HFFc6 (cell line): ENCODE measurements at regions not wholly inside any gene's neighbourhood (a gene's known extent, or its start where the extent isn't known, plus 50 kb on each side); places are given as distances from the start of the nearest gene placed in this dataset.
A peak's percentile ranks its signal among the peaks of the same experiment; 100 is the strongest.

ENCODE experiments used
- DNase-seq: peaks from one replicate; pipeline ENCODE4 v3.0.0-alpha.2; 2018
- H3K27ac Mint-ChIP-seq: 2 replicates; pipeline ENCODE4 v1.8.0; 2020; ENCODE audit warnings: mild to moderate bottlenecking, mixed read lengths
- H3K27me3 Mint-ChIP-seq: 2 replicates; pipeline ENCODE4 v1.8.0; 2021; ENCODE audit warnings: mild to moderate bottlenecking, moderate library complexity, mixed read lengths; ENCODE audit not compliant: insufficient read depth
- H3K36me3 Mint-ChIP-seq: 2 replicates; pipeline ENCODE4 v1.8.0; 2021; ENCODE audit warnings: low read depth, mixed read lengths
- H3K4me1 Mint-ChIP-seq: 2 replicates; pipeline ENCODE4 v1.8.0; 2020; ENCODE audit warnings: low read depth, mixed read lengths
- H3K4me3 Mint-ChIP-seq: 2 replicates; pipeline ENCODE4 v1.8.0; 2020; ENCODE audit warnings: mild to moderate bottlenecking, moderate library complexity, mixed read lengths
- H3K9me3 Mint-ChIP-seq: 2 replicates; pipeline ENCODE4 v1.8.0; 2020; ENCODE audit warnings: mild to moderate bottlenecking, mixed read lengths
- CTCF ChIP-seq: fragments of 200-600 bp; sonication (generic); IDR thresholded peaks from 2 replicates; pipeline ENCODE4 v1.5.0; 2021; ENCODE audit warnings: antibody characterized with exemption, mild to moderate bottlenecking

DNA sequence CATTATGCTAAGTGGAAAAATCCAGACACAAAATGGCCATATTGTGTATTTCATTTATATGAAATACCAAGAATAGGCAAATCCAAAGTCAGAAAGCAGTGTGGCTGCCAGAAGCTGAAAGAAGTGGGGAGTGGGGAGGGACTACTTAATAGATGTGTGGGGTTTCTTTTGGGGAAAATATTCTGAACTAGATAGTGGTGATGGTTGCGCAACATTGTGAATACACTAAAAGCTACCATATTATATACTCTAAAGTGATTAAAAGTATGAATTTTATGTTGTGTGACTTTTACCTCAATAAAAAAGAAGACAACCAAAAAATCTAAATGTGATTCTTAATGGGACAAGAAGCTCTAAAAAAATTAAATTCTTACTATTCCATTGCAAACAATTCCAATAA lies 272.6 kb downstream of the DAD1 start:
- no peaks in the 10 kb centered on the region for H3K36me3 Mint-ChIP-seq
- H3K27ac Mint-ChIP-seq: no peak overlapping the region
- H3K27me3 Mint-ChIP-seq: peaks cover 11% of the 10 kb centered on the region
- H3K4me1 Mint-ChIP-seq: no peaks in the 10 kb centered on the region
- H3K4me3 Mint-ChIP-seq: no peak overlapping the region
- DNase-seq: no peak
- TF ChIP-seq CTCF: no peak
- no peaks in the 10 kb centered on the region for H3K9me3 Mint-ChIP-seq

DNA sequence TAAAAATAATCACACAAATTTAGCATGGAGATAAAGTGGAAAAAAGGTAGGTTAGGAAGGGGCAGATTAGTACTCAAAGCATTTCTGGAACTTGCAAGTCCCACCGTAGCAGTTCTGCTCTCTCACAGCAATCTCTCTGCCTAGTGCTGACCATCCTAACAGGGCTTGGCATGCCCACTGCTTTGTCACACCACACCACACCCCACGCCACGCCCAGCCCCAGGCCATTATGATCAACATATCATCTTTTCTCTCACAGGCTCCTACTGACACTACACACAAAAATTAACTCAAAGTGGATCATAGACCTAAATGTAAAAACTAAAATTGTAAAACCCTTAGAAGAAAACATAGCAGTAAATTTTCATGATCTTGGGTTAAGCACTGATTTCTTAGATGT lies 273.7 kb downstream of the DAD1 start:
- TF ChIP-seq CTCF: no peak
- peaks cover 11% of the 10 kb centered on the region for H3K27me3 Mint-ChIP-seq
- no peaks in the 10 kb centered on the region for H3K36me3 Mint-ChIP-seq
- H3K4me3 Mint-ChIP-seq: no peak overlapping the region
- DNase-seq: no peak
- H3K27ac Mint-ChIP-seq: no peak overlapping the region
- no peaks in the 10 kb centered on the region for H3K4me1 Mint-ChIP-seq
- no peaks in the 10 kb centered on the region for H3K9me3 Mint-ChIP-seq

GRCh38 chr14:22314183-22314820 lies 274.7 kb downstream of the DAD1 start:
- H3K27me3 Mint-ChIP-seq: peaks cover 10% of the 10 kb centered on the region

DNA sequence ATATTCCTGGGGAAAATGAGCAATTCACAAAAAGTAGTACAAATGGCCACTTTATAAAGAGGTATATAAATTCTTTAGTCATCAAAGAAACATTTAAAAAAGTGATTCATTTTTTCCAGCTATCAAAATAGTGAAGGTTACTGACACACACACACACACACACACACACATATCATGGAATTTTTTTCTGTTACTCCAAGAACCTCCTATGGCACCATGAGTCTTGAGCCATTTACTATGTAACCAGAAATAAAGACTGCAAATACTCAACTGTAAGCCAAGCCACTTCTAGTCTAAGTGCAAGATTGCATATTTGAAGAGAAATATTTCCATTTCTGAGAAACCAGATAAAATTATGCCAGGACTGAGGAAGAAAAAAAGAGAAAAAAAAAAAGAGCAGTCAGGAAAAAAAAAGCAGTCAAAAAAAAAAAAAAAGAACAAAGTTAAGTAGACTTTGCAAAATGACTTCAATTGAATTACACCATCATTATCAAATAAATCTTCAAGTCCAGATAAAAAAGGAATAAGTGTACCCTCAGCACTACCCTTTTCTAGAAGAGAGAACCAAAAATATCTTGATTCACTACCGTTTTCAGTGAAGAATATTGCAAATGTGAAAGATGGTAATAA lies 275.7 kb downstream of the DAD1 start:
- H3K27ac Mint-ChIP-seq: no peak overlapping the region
- H3K4me3 Mint-ChIP-seq: no peak overlapping the region
- no peaks in the 10 kb centered on the region for H3K36me3 Mint-ChIP-seq
- DNase-seq: peak; percentile 3
- H3K27me3 Mint-ChIP-seq: peaks cover 13% of the 10 kb centered on the region
- TF ChIP-seq CTCF: no peak
- H3K9me3 Mint-ChIP-seq: no peaks in the 10 kb centered on the region
- H3K4me1 Mint-ChIP-seq: no peaks in the 10 kb centered on the region

More at GRCh38 chr14:22314183-22314820, 274.7 kb downstream of the DAD1 start:
- peak; percentile 47 for DNase-seq
- Mint-ChIP-seq H3K4me1 (no peaks in the 10 kb centered on the region), H3K27ac (no peak overlapping the region), H3K36me3 (no peaks in the 10 kb centered on the region), H3K9me3 (no peaks in the 10 kb centered on the region), H3K4me3 (no peak overlapping the region)
- TF ChIP-seq CTCF: peak; percentile 86

DNA sequence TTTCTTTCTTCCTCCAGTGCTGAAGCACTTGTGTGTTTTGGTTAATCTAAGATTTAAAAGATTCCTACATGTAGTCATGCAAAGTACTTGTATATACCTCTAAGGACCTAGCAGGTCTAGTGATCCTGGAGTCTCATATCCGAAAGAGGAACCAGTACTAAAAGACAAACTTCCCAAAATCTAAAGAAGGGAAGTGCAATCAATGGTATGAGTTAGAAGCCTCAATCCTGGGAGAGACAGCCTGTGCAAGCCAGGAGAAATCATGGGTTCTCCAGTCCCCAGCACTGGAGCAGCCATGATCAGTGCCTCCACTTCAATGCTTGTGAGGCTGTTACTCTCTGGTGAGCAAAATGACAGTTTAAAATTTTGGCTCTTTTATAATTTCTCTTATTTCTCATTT lies 277.4 kb downstream of the DAD1 start:
- Mint-ChIP-seq H3K27me3 (peaks cover 10% of the 10 kb centered on the region), H3K9me3 (no peaks in the 10 kb centered on the region), H3K36me3 (no peaks in the 10 kb centered on the region), H3K4me3 (no peak overlapping the region), H3K4me1 (no peaks in the 10 kb centered on the region), H3K27ac (no peak overlapping the region)
- TF ChIP-seq CTCF: no peak
- DNase-seq: no peak
